AG09319 (cell line): ENCODE measurements at regions not wholly inside any gene's neighbourhood (a gene's known extent, or its start where the extent isn't known, plus 50 kb on each side); places are given as distances from the start of the nearest gene placed in this dataset.

Experiments used
- DNase-seq: peaks from one replicate; pipeline ENCODE4 v3.0.0-alpha.2; 2010; ENCODE audit warnings: low read depth; ENCODE audit errors: extremely low read depth
- CTCF ChIP-seq: IDR thresholded peaks from 2 replicates; pipeline ENCODE4 v1.5.1; 2011; ENCODE audit warnings: low read depth, mild to moderate bottlenecking, inconsistent platforms, low read length, moderate library complexity

GRCh38 chr6:91098006-91098405 lies 511.1 kb upstream of the MAP3K7 start:
- no peak for DNase-seq
- no peak for TF ChIP-seq CTCF

- no peak for DNase-seq
- no peak for TF ChIP-seq CTCF
Measured at GRCh38 chr6:91097364-91097763, 510.5 kb upstream of the MAP3K7 start.

- DNase-seq: no peak
- no peak for TF ChIP-seq CTCF
Measured at GRCh38 chr6:91094806-91095475, 508.1 kb upstream of the MAP3K7 start.

GRCh38 chr6:91094341-91094740 lies 507.5 kb upstream of the MAP3K7 start:
- DNase-seq: no peak
- no peak for TF ChIP-seq CTCF

GRCh38 chr6:91088976-91089375 lies 502.1 kb upstream of the MAP3K7 start:
- no peak for DNase-seq
- TF ChIP-seq CTCF: no peak

- DNase-seq: no peak
- no peak for TF ChIP-seq CTCF
Measured at GRCh38 chr6:91088515-91088914, 501.6 kb upstream of the MAP3K7 start.

GRCh38 chr6:91087908-91088307 lies 501.0 kb upstream of the MAP3K7 start:
- TF ChIP-seq CTCF: no peak
- no peak for DNase-seq
